Natural killer cell (primary cell): ENCODE measurements at regions not wholly inside any gene's neighbourhood (a gene's known extent, or its start where the extent isn't known, plus 50 kb on each side); places are given as distances from the start of the nearest gene placed in this dataset.

Source experiments
- ATAC-seq, 3 donors: fragments of 150-1000 bp in 2 of 3; fragments of 200-7000 bp in 1 of 3; cut with Tn5 transposase; 1 replicate in 1 of 3; 2 replicates in 2 of 3; pipeline ENCODE4 v1.10.0; 2021; ENCODE audit warnings: mild to moderate bottlenecking in 2 of 3, moderate library complexity in 2 of 3
- DNase-seq, 2 donors: peaks; one replicate each; pipeline versions ENCODE4 v3.0.0 to v3.0.0-alpha.2; 2013 to 2021; ENCODE audit warnings: mixed read lengths in 1 of 2
- H3K27ac ChIP-seq: one replicate; pipeline ENCODE4 v1.5.1; 2013; ENCODE audit warnings: mild to moderate bottlenecking, low read length
- H3K27me3 ChIP-seq: one replicate; pipeline ENCODE4 v1.6.1; 2013; ENCODE audit warnings: low read length; ENCODE audit not compliant: control insufficient read depth, insufficient read depth
- H3K36me3 ChIP-seq: one replicate; pipeline ENCODE4 v1.6.1; 2013; ENCODE audit warnings: low read length; ENCODE audit not compliant: control insufficient read depth, insufficient read depth
- H3K4me1 ChIP-seq: one replicate; pipeline ENCODE4 v1.6.1; 2013; ENCODE audit warnings: low read length; ENCODE audit not compliant: control insufficient read depth, insufficient read depth
- H3K4me3 ChIP-seq: one replicate; pipeline ENCODE4 v1.5.1; 2013; ENCODE audit warnings: low read length
- H3K9me3 ChIP-seq: one replicate; pipeline ENCODE4 v1.6.1; 2013; ENCODE audit warnings: low read length; ENCODE audit not compliant: control insufficient read depth, insufficient read depth
- H3K27ac Mint-ChIP-seq, 2 donors: one replicate each; pipeline ENCODE4 v1.8.0; 2022; ENCODE audit warnings: mild to moderate bottlenecking in 2 of 2, mixed read lengths in 2 of 2, moderate library complexity in 1 of 2
- H3K27me3 Mint-ChIP-seq, 2 donors: one replicate each; pipeline ENCODE4 v1.8.0; 2022; ENCODE audit warnings: low read depth in 2 of 2, mixed read lengths in 2 of 2
- H3K36me3 Mint-ChIP-seq: one replicate; pipeline ENCODE4 v1.8.0; 2022; ENCODE audit warnings: mixed read lengths
- H3K4me1 Mint-ChIP-seq, 2 donors: one replicate each; pipeline ENCODE4 v1.8.0; 2022; ENCODE audit warnings: mixed read lengths in 2 of 2
- H3K4me3 Mint-ChIP-seq: one replicate; pipeline ENCODE4 v1.8.0; 2022; ENCODE audit warnings: mild to moderate bottlenecking, moderate library complexity, mixed read lengths
- H3K9me3 Mint-ChIP-seq, 2 donors: one replicate each; pipeline ENCODE4 v1.8.0; 2022; ENCODE audit warnings: mixed read lengths in 2 of 2
- WGBS: methylation state at CpG from one replicate; pipeline ENCODE4 v1.1.7; 2013; ENCODE audit warnings: missing lambda C conversion rate; ENCODE audit not compliant: insufficient coverage; 5-methylcytosine and 5-hydroxymethylcytosine counted together
- intact Hi-C: fragments of 100-400 bp; cut with micrococcal nuclease; formaldehyde crosslinking; loops from one replicate; pipeline ENCODE4 v1.14.2; 2022
- TF ChIP-seq, protein P1 (sequence below): fragments of 200-600 bp; IDR thresholded peaks from one replicate; pipeline ENCODE4 v1.8.0; 2022; ENCODE audit warnings: antibody characterized with exemption

DNA sequence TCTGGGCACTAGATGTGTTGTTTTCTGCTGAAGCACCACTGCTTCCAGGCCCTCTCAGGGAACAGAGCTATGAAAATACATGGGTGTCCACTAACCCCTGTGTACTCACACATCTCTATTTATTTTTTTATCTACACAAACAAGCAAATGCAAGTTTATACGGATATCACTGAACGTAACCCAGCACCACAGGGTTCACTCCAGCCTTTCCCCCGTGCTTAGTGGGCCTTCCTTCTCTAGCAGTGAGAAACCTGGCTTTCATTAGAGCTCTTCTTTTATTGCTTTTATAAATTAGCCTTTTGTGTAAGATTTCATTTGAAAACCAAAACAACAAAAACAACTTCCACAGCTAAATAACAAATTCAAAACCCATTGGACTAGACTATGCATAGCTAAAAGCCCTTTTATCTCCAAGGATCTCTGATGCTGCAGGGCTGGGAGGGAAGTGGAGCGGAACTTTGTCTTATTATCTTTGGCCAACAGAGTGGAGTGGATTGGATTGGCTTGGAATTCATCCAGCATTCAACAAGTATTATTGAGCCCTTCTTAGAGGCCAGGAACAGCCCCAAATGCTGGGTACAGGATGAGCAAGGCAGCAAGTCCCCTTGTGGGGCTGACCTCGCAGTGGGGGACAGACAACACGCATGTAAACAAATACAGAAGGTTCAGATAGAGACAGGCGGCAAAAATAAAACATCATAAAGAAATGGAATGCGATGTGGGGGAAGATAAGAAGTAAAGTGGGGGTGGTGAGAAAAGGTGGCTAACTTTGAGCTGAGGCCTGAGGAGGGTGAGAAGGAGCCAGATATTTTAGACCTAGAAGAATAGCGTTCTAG, 371.8 kb upstream of the POU3F1 start:
- no peak overlapping the region for H3K27ac Mint-ChIP-seq
- DNase-seq (no peak), ATAC-seq (no peak)
- H3K4me1 Mint-ChIP-seq = no peaks in the 10 kb centered on the region
- H3K9me3 Mint-ChIP-seq = peaks cover 2 to 4% of the 10 kb centered on the region in 2 donors
- H3K36me3 Mint-ChIP-seq = no peaks in the 10 kb centered on the region
- H3K4me3 Mint-ChIP-seq = no peak overlapping the region
- intact Hi-C loops = no loop called here
- no peaks in the 10 kb centered on the region for H3K4me1 ChIP-seq
- TF ChIP-seq, protein P1, sequence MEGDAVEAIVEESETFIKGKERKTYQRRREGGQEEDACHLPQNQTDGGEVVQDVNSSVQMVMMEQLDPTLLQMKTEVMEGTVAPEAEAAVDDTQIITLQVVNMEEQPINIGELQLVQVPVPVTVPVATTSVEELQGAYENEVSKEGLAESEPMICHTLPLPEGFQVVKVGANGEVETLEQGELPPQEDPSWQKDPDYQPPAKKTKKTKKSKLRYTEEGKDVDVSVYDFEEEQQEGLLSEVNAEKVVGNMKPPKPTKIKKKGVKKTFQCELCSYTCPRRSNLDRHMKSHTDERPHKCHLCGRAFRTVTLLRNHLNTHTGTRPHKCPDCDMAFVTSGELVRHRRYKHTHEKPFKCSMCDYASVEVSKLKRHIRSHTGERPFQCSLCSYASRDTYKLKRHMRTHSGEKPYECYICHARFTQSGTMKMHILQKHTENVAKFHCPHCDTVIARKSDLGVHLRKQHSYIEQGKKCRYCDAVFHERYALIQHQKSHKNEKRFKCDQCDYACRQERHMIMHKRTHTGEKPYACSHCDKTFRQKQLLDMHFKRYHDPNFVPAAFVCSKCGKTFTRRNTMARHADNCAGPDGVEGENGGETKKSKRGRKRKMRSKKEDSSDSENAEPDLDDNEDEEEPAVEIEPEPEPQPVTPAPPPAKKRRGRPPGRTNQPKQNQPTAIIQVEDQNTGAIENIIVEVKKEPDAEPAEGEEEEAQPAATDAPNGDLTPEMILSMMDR = no peak
- H3K27me3 ChIP-seq = no peaks in the 10 kb centered on the region
- H3K9me3 ChIP-seq = no peaks in the 10 kb centered on the region
- H3K4me3 ChIP-seq = no peak overlapping the region
- H3K36me3 ChIP-seq = no peaks in the 10 kb centered on the region
- H3K27me3 Mint-ChIP-seq = peaks cover 25 to 44% of the 10 kb centered on the region in 2 donors
- no peak overlapping the region for H3K27ac ChIP-seq
- 90% methylated on average over 9 of the region's 9 CpGs for WGBS

DNA sequence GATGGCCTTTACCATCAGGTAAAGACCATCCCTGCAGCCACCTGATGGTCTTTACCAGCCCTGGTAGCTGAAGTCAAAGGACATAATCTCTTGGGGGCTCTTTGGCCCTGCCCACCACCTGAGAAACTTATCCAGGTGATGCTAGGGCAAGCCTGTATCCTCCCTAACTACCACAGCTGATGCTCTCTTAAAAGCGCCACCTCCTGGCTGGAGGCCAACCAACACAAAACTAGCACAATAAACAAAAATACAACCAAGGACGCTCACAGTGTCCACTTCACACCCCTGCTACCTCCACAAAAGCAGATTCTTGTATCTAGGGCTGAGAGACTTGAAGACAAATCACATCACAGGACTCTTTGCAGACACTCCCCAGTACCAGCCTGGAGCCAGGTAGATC, 357.1 kb upstream of the POU3F1 start:
- no peaks in the 10 kb centered on the region for H3K4me1 Mint-ChIP-seq
- H3K4me3 Mint-ChIP-seq = no peak overlapping the region
- H3K27ac Mint-ChIP-seq = no peak overlapping the region
- Histone ChIP-seq H3K36me3 (no peaks in the 10 kb centered on the region), H3K27ac (no peak overlapping the region), H3K27me3 (no peaks in the 10 kb centered on the region), H3K4me1 (no peaks in the 10 kb centered on the region), H3K4me3 (no peak overlapping the region), H3K9me3 (peaks cover 5% of the 10 kb centered on the region)
- ATAC-seq (no peak), DNase-seq (no peak)
- peaks cover 11 to 48% of the 10 kb centered on the region in 2 donors for H3K27me3 Mint-ChIP-seq
- 87% methylated on average over 2 of the region's 2 CpGs for WGBS
- peaks cover 4 to 5% of the 10 kb centered on the region in 2 donors for H3K9me3 Mint-ChIP-seq
- H3K36me3 Mint-ChIP-seq = peaks cover 8% of the 10 kb centered on the region
- TF ChIP-seq, protein P1 = no peak
- intact Hi-C loops = no loop called here

DNA sequence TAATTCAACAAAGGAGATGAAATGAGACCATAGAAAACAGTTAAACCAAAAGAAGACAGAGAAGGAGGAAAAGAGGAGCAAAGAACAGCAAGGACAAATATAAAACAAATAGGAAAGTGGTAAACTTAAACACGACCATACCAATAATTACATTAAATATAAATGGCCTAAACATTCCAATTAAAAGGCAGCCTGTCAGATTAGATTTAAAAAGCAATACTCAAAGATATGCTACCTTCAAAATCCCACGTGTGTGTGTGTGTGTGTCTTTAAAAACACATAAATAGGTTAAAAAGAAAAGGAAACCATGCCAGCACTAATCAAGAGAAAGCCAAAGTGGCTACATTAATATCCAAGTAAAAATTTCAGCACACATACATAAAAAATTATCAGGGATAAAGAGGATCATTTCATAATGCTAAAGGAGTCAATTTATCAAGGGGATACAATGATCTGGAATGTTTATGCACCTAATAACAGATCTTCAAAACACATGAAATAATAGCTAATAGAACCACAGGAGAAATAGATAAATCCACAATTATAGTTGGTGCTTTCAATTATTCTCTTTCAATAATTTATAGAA, 355.7 kb upstream of the POU3F1 start:
- DNase-seq (no peak), ATAC-seq (no peak)
- Histone ChIP-seq H3K36me3 (no peaks in the 10 kb centered on the region), H3K27me3 (no peaks in the 10 kb centered on the region), H3K4me3 (no peak overlapping the region), H3K27ac (no peak overlapping the region), H3K9me3 (peaks cover 5% of the 10 kb centered on the region), H3K4me1 (no peaks in the 10 kb centered on the region)
- Mint-ChIP-seq H3K4me1 (no peaks in the 10 kb centered on the region), H3K27ac (no peak overlapping the region), H3K9me3 (peaks cover 4 to 5% of the 10 kb centered on the region in 2 donors), H3K27me3 (peaks cover 16 to 49% of the 10 kb centered on the region in 2 donors), H3K36me3 (peaks cover 8% of the 10 kb centered on the region), H3K4me3 (no peak overlapping the region)
- intact Hi-C loops = no loop called here
- TF ChIP-seq, protein P1 = no peak
- no CpG with 5 or more reads among the region's 2 CpGs for WGBS
